H9 (cell line): ENCODE measurements at regions not wholly inside any gene's neighbourhood (a gene's known extent, or its start where the extent isn't known, plus 50 kb on each side); places are given as distances from the start of the nearest gene placed in this dataset.

Source experiments
- DNase-seq: peaks from one replicate; pipeline ENCODE4 v3.0.0-alpha.2; 2017
- H2AFZ ChIP-seq: one replicate; pipeline ENCODE4 v1.6.1; 2013; ENCODE audit warnings: mild to moderate bottlenecking, low read length, control low read depth, moderate library complexity
- H2AK5ac ChIP-seq: 2 replicates; pipeline ENCODE4 v1.6.1; 2013; ENCODE audit warnings: low read length, control low read depth, mixed read lengths; ENCODE audit not compliant: insufficient read length
- H2BK120ac ChIP-seq: one replicate; pipeline ENCODE4 v1.6.1; 2013; ENCODE audit warnings: low read depth, mild to moderate bottlenecking, low read length, control low read depth, inconsistent platforms; ENCODE audit not compliant: poor library complexity, severe bottlenecking
- H2BK12ac ChIP-seq: 2 replicates; pipeline ENCODE4 v1.6.1; 2013; ENCODE audit warnings: low read length, control low read depth, mixed read lengths, low read depth; ENCODE audit not compliant: insufficient read length
- H2BK15ac ChIP-seq: 2 replicates; pipeline ENCODE4 v1.6.1; 2013; ENCODE audit warnings: low read depth, low read length, control low read depth
- H2BK20ac ChIP-seq: one replicate; pipeline ENCODE4 v1.6.1; 2013; ENCODE audit warnings: low read depth, mild to moderate bottlenecking, low read length, control low read depth, inconsistent platforms; ENCODE audit not compliant: poor library complexity, severe bottlenecking
- H2BK5ac ChIP-seq: 2 replicates; pipeline ENCODE4 v1.6.1; 2013; ENCODE audit warnings: low read length, control low read depth, mixed read lengths; ENCODE audit not compliant: insufficient read length
- H3K14ac ChIP-seq: 2 replicates; pipeline ENCODE4 v1.6.1; 2013; ENCODE audit warnings: low read length, control low read depth; ENCODE audit not compliant: insufficient read depth
- H3K18ac ChIP-seq: 2 replicates; pipeline ENCODE4 v1.6.1; 2013; ENCODE audit warnings: low read depth, mild to moderate bottlenecking, mixed read lengths, low read length, control low read depth; ENCODE audit not compliant: insufficient read length
- H3K23ac ChIP-seq: 2 replicates; pipeline ENCODE4 v1.6.1; 2013; ENCODE audit warnings: low read length, control low read depth, mixed read lengths, low read depth; ENCODE audit not compliant: insufficient read length
- H3K23me2 ChIP-seq: 2 replicates; pipeline ENCODE4 v1.6.1; 2013; ENCODE audit warnings: low read depth, mild to moderate bottlenecking, mixed read lengths, low read length, control low read depth; ENCODE audit not compliant: insufficient read length, poor library complexity, severe bottlenecking
- H3K27ac ChIP-seq: 2 replicates; pipeline ENCODE4 v1.5.1; 2013; ENCODE audit warnings: low read length, control low read depth, mixed read lengths, low read depth; ENCODE audit not compliant: insufficient read length
- H3K27me3 ChIP-seq: 2 replicates; pipeline ENCODE4 v1.6.1; 2013; ENCODE audit warnings: low read length, control low read depth, inconsistent platforms; ENCODE audit not compliant: insufficient read depth
- H3K4ac ChIP-seq: 2 replicates; pipeline ENCODE4 v1.6.1; 2013; ENCODE audit warnings: low read depth, mild to moderate bottlenecking, control low read depth, inconsistent platforms, low read length, moderate library complexity
- H3K4me1 ChIP-seq: 2 replicates; pipeline ENCODE4 v1.6.1; 2013; ENCODE audit warnings: low read length, control low read depth, inconsistent platforms; ENCODE audit not compliant: insufficient read depth
- H3K4me2 ChIP-seq: 2 replicates; pipeline ENCODE4 v1.6.1; 2013; ENCODE audit warnings: low read length, control low read depth, mixed read lengths; ENCODE audit not compliant: insufficient read length, insufficient read depth
- H3K56ac ChIP-seq: 2 replicates; pipeline ENCODE4 v1.6.1; 2013; ENCODE audit warnings: low read depth, mild to moderate bottlenecking, mixed read lengths, low read length, control low read depth; ENCODE audit not compliant: insufficient read length
- H3K79me1 ChIP-seq: 2 replicates; pipeline ENCODE4 v1.6.1; 2013; ENCODE audit warnings: low read depth, mild to moderate bottlenecking, moderate library complexity, low read length, control low read depth, inconsistent platforms; ENCODE audit not compliant: insufficient read depth, poor library complexity, severe bottlenecking
- H3K79me2 ChIP-seq: 2 replicates; pipeline ENCODE4 v1.6.1; 2013; ENCODE audit warnings: low read length, control low read depth, inconsistent platforms; ENCODE audit not compliant: insufficient read depth
- H3K9ac ChIP-seq: 2 replicates; pipeline ENCODE4 v1.6.1; 2013; ENCODE audit warnings: low read length, control low read depth, mixed read lengths; ENCODE audit not compliant: insufficient read length; ENCODE audit errors: extremely low read depth
- H3K9me3 ChIP-seq: one replicate; pipeline ENCODE4 v1.6.1; 2013; ENCODE audit warnings: low read depth, low read length, inconsistent platforms; ENCODE audit not compliant: control insufficient read depth
- H3T11ph ChIP-seq: one replicate; pipeline ENCODE4 v1.6.1; 2013; ENCODE audit warnings: mild to moderate bottlenecking, low read length, control low read depth, inconsistent platforms
- H4K20me1 ChIP-seq: one replicate; pipeline ENCODE4 v1.6.1; 2013; ENCODE audit not compliant: control insufficient read depth, insufficient read length, insufficient read depth
- H4K5ac ChIP-seq: 2 replicates; pipeline ENCODE4 v1.6.1; 2013; ENCODE audit warnings: low read depth, mild to moderate bottlenecking, mixed read lengths, low read length, control low read depth; ENCODE audit not compliant: insufficient read length
- H4K8ac ChIP-seq: replicated peaks from 2 replicates; pipeline ENCODE4 v1.6.1; 2013; ENCODE audit warnings: low read length, control low read depth, mixed read lengths, low read depth; ENCODE audit not compliant: insufficient read length
- H4K91ac ChIP-seq: 2 replicates; pipeline ENCODE4 v1.6.1; 2013; ENCODE audit warnings: low read depth, mild to moderate bottlenecking, moderate library complexity, mixed read lengths, low read length, control low read depth; ENCODE audit not compliant: insufficient read length
- H3K27ac Mint-ChIP-seq, 3 experiments: 2 replicates in 2 of 3; 3 replicates in 1 of 3; pipeline ENCODE4 v1.8.0; 2020 to 2021; ENCODE audit warnings: mixed read lengths in 3 of 3, mild to moderate bottlenecking in 1 of 3, moderate library complexity in 1 of 3
- H3K27me3 Mint-ChIP-seq: 2 replicates; pipeline ENCODE4 v1.8.0; 2021; ENCODE audit warnings: low read depth, mild to moderate bottlenecking, moderate library complexity, mixed read lengths
- H3K36me3 Mint-ChIP-seq, 3 experiments: 2 replicates in 2 of 3; 3 replicates in 1 of 3; pipeline ENCODE4 v1.8.0; 2020 to 2021; ENCODE audit warnings: low read depth in 3 of 3, mixed read lengths in 3 of 3; ENCODE audit not compliant: insufficient read depth in 1 of 3
- H3K4me1 Mint-ChIP-seq, 2 experiments: 2 replicates each; pipeline ENCODE4 v1.8.0; 2020; ENCODE audit warnings: mixed read lengths in 2 of 2
- H3K4me3 Mint-ChIP-seq, 2 experiments: 2 replicates in 1 of 2; 3 replicates in 1 of 2; pipeline ENCODE4 v1.8.0; 2020 to 2021; ENCODE audit warnings: mild to moderate bottlenecking in 2 of 2, mixed read lengths in 2 of 2, moderate library complexity in 1 of 2
- H3K9me3 Mint-ChIP-seq, 2 experiments: 2 replicates in 1 of 2; 3 replicates in 1 of 2; pipeline ENCODE4 v1.8.0; 2020; ENCODE audit warnings: mild to moderate bottlenecking in 2 of 2, mixed read lengths in 2 of 2, moderate library complexity in 1 of 2
- WGBS: extraction: QIAGEN DNeasy Blood & Tissue Kit; methylation state at CpG from one replicate; pipeline ENCODE4 v1.1.7; 2013; ENCODE audit warnings: missing lambda C conversion rate, low lambda C conversion rate, mixed read lengths; ENCODE audit not compliant: insufficient read length; ENCODE audit errors: extremely low coverage; 5-methylcytosine and 5-hydroxymethylcytosine counted together
- TF ChIP-seq, protein P1 (sequence below): fragments of 200-600 bp; sonication (generic); conservative IDR thresholded peaks from 3 replicates; pipeline ENCODE4 v1.8.0; 2021; ENCODE audit warnings: antibody characterized with exemption, mild to moderate bottlenecking

DNA sequence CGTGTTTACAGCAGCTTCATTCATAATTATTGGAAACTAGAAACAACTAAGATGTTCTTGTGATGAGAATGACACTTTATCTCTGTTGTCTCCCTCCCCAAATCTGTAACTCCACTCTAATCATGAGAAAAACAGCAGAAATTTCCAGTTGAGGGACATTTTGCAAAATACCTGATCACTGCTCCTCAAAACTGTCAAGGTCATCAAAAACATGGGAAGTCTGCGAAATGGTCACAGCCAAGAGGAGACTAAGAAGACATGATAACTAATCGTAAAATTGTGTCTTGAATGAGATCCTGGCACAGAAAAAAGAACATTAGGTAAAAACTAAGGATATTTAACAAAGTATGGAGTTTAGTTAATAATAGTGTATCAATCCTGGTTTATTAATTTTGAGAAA is 204.2 kb downstream of the CYLD start:
- H3K79me1 ChIP-seq = no peaks in the 10 kb centered on the region
- H3K14ac ChIP-seq = no peak overlapping the region
- no peak overlapping the region for H3K27ac Mint-ChIP-seq
- no peak overlapping the region for H2AK5ac ChIP-seq
- no peak overlapping the region for H3K23ac ChIP-seq
- no CpG with 5 or more reads among the region's 3 CpGs for WGBS
- H3K56ac ChIP-seq = no peak overlapping the region
- H3K79me2 ChIP-seq = no peaks in the 10 kb centered on the region
- no peak overlapping the region for H3K9ac ChIP-seq
- no peak overlapping the region for H3K18ac ChIP-seq
- no peak overlapping the region for H2BK20ac ChIP-seq
- H2BK120ac ChIP-seq = no peak overlapping the region
- no peak overlapping the region for H2AFZ ChIP-seq
- peaks cover 2 to 3% of the 10 kb centered on the region in 2 experiments for H3K4me1 Mint-ChIP-seq
- no peaks in the 10 kb centered on the region for H4K20me1 ChIP-seq
- TF ChIP-seq, protein P1, sequence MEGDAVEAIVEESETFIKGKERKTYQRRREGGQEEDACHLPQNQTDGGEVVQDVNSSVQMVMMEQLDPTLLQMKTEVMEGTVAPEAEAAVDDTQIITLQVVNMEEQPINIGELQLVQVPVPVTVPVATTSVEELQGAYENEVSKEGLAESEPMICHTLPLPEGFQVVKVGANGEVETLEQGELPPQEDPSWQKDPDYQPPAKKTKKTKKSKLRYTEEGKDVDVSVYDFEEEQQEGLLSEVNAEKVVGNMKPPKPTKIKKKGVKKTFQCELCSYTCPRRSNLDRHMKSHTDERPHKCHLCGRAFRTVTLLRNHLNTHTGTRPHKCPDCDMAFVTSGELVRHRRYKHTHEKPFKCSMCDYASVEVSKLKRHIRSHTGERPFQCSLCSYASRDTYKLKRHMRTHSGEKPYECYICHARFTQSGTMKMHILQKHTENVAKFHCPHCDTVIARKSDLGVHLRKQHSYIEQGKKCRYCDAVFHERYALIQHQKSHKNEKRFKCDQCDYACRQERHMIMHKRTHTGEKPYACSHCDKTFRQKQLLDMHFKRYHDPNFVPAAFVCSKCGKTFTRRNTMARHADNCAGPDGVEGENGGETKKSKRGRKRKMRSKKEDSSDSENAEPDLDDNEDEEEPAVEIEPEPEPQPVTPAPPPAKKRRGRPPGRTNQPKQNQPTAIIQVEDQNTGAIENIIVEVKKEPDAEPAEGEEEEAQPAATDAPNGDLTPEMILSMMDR = no peak
- no peak overlapping the region for H3T11ph ChIP-seq
- no peak overlapping the region for H4K8ac ChIP-seq
- no peaks in the 10 kb centered on the region for H3K27me3 ChIP-seq
- no peak overlapping the region for H3K4ac ChIP-seq
- no peak for DNase-seq
- no peaks in the 10 kb centered on the region for H3K23me2 ChIP-seq
- H3K4me1 ChIP-seq = no peaks in the 10 kb centered on the region
- no peaks in the 10 kb centered on the region for H3K36me3 Mint-ChIP-seq
- no peak overlapping the region for H2BK5ac ChIP-seq
- no peaks in the 10 kb centered on the region for H3K27me3 Mint-ChIP-seq
- H3K27ac ChIP-seq = no peak overlapping the region
- H3K4me3 Mint-ChIP-seq = no peak overlapping the region
- no peak overlapping the region for H2BK15ac ChIP-seq
- no peak overlapping the region for H4K91ac ChIP-seq
- no peaks in the 10 kb centered on the region for H3K9me3 Mint-ChIP-seq
- no peak overlapping the region for H3K4me2 ChIP-seq
- H3K9me3 ChIP-seq = no peaks in the 10 kb centered on the region
- no peak overlapping the region for H4K5ac ChIP-seq
- no peak overlapping the region for H2BK12ac ChIP-seq
